ENCODE measurements at regions not wholly inside any gene's neighbourhood (a gene's known extent, or its start where the extent isn't known, plus 50 kb on each side); places are given as distances from the start of the nearest gene placed in this dataset.
A peak's percentile ranks its signal among the peaks of the same experiment; 100 is the strongest.

GRCh38 chr3:188076176-188076575, 77.8 kb upstream of the LPP start:
- no peak overlapping the region for H3K27ac ChIP-seq
- TF ChIP-seq, protein P1, sequence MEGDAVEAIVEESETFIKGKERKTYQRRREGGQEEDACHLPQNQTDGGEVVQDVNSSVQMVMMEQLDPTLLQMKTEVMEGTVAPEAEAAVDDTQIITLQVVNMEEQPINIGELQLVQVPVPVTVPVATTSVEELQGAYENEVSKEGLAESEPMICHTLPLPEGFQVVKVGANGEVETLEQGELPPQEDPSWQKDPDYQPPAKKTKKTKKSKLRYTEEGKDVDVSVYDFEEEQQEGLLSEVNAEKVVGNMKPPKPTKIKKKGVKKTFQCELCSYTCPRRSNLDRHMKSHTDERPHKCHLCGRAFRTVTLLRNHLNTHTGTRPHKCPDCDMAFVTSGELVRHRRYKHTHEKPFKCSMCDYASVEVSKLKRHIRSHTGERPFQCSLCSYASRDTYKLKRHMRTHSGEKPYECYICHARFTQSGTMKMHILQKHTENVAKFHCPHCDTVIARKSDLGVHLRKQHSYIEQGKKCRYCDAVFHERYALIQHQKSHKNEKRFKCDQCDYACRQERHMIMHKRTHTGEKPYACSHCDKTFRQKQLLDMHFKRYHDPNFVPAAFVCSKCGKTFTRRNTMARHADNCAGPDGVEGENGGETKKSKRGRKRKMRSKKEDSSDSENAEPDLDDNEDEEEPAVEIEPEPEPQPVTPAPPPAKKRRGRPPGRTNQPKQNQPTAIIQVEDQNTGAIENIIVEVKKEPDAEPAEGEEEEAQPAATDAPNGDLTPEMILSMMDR (conservative IDR thresholded peaks at IDR 0.05) = no peak

GRCh38 chr3:188077160-188077799, 76.7 kb upstream of the LPP start:
- 0 out of 2 replicates have a peak overlapping the region, but pooled peaks have one; percentile 10 for H3K27ac ChIP-seq
- TF ChIP-seq, protein P1 (conservative IDR thresholded peaks at IDR 0.05) = no peak

DNA sequence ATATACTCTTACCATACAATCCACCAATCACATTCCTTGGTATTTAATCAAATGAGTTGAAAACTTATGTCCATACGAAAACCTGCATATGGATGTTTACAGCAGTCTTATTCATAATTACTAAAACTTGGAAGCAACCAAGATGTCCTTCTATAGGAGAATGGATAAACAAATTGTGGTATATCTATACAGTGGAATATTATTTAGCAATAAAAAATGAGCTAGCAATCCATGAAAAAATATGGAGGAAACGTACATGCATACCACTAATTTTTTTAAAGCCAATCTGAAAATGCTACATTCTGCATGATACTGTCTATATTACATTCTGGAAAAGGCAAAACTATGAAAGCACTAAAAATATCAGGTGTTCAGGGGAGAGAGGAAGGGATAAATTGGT, 73.9 kb upstream of the LPP start:
- TF ChIP-seq, protein P1 (conservative IDR thresholded peaks at IDR 0.05) = no peak

DNA sequence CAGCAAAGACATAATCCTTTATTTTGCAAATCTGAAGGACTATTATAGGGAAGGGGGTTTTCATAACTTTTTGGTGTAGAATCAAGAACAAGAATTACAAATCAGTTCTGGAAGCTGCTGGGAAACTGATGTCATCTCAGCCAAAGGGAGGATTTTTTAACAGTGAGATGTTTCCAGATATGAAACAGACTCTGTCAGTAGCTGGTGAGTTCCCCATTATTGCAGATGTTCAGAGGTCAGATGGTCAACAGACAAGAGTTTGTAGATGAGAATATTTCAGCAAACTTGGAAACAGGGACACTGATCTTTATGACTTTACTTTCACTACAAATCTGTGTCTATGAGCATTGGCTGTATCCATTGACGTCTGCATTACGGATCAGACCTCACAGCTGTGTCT, 71.9 kb upstream of the LPP start:
- no peak overlapping the region for H3K27ac ChIP-seq

More for the DNA sequence above, 73.9 kb upstream of the LPP start:
- no peak overlapping the region for H3K27ac ChIP-seq

GRCh38 chr3:188082450-188082849, 71.5 kb upstream of the LPP start:
- H3K27ac ChIP-seq = no peak overlapping the region
- TF ChIP-seq, protein P1 (conservative IDR thresholded peaks at IDR 0.05) = no peak

More for the DNA sequence above, 71.9 kb upstream of the LPP start:
- TF ChIP-seq, protein P1 (conservative IDR thresholded peaks at IDR 0.05) = no peak

GRCh38 chr3:188083011-188083410, 70.9 kb upstream of the LPP start:
- no peak overlapping the region for H3K27ac ChIP-seq
- TF ChIP-seq, protein P1 (conservative IDR thresholded peaks at IDR 0.05) = no peak

DNA sequence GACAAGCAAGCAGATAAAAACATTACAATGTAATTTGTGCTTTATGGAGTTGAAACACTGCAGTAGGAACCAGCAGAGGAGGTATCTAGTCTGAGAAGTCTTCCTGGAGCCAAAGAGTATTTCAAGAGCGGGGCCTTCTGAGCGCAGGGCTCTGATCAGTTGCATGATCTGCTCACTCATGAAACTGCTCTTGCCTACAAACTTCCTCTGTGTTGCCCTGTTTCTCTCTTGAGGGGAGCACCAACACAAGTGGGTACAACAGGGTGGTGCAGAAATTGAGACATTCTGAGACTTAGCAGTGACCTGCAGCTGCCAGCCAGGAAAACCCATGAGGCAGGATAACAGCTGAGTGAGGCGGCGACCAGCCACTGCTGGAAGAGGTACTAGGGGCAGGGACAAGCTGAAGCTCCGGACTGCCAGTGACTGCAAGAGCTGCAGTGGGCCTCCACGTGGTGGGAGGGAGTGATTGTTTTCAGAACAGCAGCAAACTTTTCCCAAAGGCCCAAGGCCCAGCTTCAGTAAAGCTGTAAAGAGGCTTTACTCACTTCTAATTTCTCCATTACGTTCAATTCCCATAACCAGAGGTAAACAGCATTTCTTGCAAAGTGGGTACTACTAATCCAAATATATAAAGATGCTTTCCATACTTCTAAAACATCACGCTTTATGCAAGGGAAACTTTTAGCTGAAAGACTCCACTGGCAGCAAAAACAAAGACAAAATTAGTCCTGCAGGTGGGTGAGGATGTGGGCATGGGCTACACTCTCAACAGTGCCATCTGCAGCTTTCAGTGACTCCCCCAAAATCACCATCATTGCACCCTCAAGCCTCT, 69.0 kb upstream of the LPP start:
- H3K27ac ChIP-seq = no peak overlapping the region; the same call in 1 of the 2 replicates
- TF ChIP-seq, protein P1 (conservative IDR thresholded peaks at IDR 0.05) = no peak

Data from VCaP (cell line).